ENCODE measurements at regions not wholly inside any gene's neighbourhood (a gene's known extent, or its start where the extent isn't known, plus 50 kb on each side); places are given as distances from the start of the nearest gene placed in this dataset.

GRCh38 chr3:153658136-153658535 is 463.1 kb upstream of the ARHGEF26 start:
- TF ChIP-seq, protein P1, sequence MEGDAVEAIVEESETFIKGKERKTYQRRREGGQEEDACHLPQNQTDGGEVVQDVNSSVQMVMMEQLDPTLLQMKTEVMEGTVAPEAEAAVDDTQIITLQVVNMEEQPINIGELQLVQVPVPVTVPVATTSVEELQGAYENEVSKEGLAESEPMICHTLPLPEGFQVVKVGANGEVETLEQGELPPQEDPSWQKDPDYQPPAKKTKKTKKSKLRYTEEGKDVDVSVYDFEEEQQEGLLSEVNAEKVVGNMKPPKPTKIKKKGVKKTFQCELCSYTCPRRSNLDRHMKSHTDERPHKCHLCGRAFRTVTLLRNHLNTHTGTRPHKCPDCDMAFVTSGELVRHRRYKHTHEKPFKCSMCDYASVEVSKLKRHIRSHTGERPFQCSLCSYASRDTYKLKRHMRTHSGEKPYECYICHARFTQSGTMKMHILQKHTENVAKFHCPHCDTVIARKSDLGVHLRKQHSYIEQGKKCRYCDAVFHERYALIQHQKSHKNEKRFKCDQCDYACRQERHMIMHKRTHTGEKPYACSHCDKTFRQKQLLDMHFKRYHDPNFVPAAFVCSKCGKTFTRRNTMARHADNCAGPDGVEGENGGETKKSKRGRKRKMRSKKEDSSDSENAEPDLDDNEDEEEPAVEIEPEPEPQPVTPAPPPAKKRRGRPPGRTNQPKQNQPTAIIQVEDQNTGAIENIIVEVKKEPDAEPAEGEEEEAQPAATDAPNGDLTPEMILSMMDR (IDR thresholded peaks at IDR 0.05): no peak
- TF ChIP-seq POLR2A (IDR thresholded peaks at IDR 0.05): no peak

Measured in body of pancreas (tissue), 4 donors.